ENCODE measurements at regions not wholly inside any gene's neighbourhood (a gene's known extent, or its start where the extent isn't known, plus 50 kb on each side); places are given as distances from the start of the nearest gene placed in this dataset.
A peak's percentile ranks its signal among the peaks of the same experiment; 100 is the strongest.

DNA sequence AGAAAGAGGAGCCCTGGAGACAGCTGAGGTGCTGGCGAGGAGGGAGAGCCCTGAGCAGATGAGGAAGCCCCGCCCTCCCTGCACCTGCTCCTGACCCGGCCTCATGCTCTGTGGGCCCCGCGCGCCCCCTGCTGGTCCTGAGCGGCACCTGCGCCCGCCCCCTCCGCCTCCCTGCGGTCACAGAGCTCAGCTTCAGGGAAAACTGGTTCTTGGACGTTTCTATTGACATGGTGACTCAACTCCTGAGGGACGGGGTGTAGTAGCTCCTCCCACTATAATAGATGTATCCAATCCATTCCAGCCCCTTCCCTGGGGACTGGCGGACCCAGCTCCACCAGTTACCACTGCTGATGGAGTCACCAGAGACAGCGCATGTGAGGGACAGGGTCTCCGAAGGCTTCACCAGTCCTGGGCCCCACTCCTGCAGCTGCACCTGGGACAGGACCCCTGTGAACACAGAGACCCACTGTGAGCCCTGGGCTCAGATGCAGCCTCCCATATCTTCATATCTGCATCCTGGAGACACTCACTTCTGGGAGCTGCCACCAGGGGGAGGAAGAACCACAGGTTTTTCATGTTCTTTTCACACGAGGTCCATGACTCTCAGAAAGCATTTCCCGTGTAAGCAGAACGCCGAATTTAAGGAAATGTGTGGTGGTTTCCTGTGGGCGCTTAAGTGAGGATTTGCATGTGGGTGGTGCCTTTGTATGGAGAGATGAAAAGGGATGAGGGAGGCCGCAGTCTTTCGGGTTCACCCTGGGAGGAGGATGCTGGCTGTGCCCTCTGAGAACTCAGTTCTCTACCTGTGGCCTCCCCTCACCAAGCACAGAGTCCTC lies 1346.4 kb downstream of the TMEM121 start (continued):
- TF ChIP-seq, protein P1, sequence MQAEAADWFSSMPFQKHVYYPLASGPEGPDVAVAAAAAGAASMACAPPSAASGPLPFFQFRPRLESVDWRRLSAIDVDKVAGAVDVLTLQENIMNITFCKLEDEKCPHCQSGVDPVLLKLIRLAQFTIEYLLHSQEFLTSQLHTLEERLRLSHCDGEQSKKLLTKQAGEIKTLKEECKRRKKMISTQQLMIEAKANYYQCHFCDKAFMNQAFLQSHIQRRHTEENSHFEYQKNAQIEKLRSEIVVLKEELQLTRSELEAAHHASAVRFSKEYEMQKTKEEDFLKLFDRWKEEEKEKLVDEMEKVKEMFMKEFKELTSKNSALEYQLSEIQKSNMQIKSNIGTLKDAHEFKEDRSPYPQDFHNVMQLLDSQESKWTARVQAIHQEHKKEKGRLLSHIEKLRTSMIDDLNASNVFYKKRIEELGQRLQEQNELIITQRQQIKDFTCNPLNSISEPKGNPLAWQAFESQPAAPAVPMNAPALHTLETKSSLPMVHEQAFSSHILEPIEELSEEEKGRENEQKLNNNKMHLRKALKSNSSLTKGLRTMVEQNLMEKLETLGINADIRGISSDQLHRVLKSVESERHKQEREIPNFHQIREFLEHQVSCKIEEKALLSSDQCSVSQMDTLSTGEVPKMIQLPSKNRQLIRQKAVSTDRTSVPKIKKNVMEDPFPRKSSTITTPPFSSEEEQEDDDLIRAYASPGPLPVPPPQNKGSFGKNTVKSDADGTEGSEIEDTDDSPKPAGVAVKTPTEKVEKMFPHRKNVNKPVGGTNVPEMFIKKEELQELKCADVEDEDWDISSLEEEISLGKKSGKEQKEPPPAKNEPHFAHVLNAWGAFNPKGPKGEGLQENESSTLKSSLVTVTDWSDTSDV (CRISPR knock-in tag; IDR thresholded peaks at IDR 0.05), result no peak
- peak; percentile 66; the same call in 1 of the 2 replicates for TF ChIP-seq ZSCAN31 (CRISPR knock-in tag; IDR thresholded peaks at IDR 0.05; ENCODE audit: low read depth)
- peak; percentile 56; the same call in 1 of the 2 replicates for TF ChIP-seq KDM5B (CRISPR knock-in tag; IDR thresholded peaks at IDR 0.05; ENCODE audit: borderline replicate concordance)
- TF ChIP-seq SIN3A (IDR thresholded peaks at IDR 0.05; ENCODE audit: borderline replicate concordance, low read depth, low read length), result peak; percentile 25; the same call in 1 of the 2 replicates
- TF ChIP-seq, protein P2, sequence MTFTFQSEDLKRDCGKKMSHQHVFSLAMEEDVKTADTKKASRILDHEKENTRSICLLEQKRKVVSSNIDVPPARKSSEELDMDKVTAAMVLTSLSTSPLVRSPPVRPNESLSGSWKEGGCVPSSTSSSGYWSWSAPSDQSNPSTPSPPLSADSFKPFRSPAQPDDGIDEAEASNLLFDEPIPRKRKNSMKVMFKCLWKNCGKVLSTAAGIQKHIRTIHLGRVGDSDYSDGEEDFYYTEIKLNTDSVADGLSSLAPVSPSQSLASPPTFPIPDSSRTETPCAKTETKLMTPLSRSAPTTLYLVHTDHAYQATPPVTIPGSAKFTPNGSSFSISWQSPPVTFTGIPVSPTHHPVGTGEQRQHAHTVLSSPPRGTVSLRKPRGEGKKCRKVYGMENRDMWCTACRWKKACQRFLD (CRISPR knock-in tag; IDR thresholded peaks at IDR 0.05; ENCODE audit: borderline replicate concordance), result no peak
- TF ChIP-seq, protein P3, sequence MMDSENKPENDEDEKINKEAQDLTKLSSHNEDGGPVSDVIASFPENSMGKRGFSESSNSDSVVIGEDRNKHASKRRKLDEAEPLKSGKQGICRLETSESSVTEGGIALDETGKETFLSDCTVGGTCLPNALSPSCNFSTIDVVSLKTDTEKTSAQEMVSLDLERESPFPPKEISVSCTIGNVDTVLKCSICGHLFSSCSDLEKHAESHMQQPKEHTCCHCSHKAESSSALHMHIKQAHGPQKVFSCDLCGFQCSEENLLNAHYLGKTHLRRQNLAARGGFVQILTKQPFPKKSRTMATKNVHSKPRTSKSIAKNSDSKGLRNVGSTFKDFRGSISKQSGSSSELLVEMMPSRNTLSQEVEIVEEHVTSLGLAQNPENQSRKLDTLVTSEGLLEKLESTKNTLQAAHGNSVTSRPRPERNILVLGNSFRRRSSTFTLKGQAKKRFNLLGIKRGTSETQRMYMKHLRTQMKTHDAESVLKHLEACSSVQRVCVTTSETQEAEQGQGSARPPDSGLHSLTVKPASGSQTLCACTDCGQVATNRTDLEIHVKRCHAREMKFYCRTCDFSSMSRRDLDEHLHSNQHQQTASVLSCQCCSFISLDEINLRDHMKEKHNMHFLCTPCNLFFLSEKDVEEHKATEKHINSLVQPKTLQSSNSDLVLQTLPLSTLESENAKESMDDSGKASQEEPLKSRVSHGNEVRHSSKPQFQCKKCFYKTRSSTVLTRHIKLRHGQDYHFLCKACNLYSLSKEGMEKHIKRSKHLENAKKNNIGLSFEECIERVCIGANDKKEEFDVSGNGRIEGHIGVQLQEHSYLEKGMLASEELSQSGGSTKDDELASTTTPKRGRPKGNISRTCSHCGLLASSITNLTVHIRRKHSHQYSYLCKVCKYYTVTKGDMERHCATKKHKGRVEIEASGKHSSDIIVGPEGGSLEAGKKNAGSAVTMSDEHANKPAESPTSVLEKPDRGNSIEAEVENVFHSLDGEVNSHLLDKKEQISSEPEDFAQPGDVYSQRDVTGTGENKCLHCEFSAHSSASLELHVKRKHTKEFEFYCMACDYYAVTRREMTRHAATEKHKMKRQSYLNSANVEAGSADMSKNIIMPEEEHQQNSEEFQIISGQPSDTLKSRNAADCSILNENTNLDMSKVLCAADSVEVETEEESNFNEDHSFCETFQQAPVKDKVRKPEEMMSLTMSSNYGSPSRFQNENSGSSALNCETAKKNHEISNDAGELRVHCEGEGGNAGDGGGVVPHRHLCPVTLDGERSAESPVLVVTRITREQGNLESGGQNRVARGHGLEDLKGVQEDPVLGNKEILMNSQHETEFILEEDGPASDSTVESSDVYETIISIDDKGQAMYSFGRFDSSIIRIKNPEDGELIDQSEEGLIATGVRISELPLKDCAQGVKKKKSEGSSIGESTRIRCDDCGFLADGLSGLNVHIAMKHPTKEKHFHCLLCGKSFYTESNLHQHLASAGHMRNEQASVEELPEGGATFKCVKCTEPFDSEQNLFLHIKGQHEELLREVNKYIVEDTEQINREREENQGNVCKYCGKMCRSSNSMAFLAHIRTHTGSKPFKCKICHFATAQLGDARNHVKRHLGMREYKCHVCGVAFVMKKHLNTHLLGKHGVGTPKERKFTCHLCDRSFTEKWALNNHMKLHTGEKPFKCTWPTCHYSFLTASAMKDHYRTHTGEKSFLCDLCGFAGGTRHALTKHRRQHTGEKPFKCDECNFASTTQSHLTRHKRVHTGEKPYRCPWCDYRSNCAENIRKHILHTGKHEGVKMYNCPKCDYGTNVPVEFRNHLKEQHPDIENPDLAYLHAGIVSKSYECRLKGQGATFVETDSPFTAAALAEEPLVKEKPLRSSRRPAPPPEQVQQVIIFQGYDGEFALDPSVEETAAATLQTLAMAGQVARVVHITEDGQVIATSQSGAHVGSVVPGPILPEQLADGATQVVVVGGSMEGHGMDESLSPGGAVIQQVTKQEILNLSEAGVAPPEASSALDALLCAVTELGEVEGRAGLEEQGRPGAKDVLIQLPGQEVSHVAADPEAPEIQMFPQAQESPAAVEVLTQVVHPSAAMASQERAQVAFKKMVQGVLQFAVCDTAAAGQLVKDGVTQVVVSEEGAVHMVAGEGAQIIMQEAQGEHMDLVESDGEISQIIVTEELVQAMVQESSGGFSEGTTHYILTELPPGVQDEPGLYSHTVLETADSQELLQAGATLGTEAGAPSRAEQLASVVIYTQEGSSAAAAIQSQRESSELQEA (CRISPR knock-in tag; IDR thresholded peaks at IDR 0.05; ENCODE audit: not compliant biosample characterization), result no peak
- TF ChIP-seq ZNF292 (CRISPR knock-in tag; IDR thresholded peaks at IDR 0.05; ENCODE audit: borderline replicate concordance, low read depth), result no peak
- no peak for TF ChIP-seq NFYC (CRISPR knock-in tag; IDR thresholded peaks at IDR 0.05)
- TF ChIP-seq CBX2 (IDR thresholded peaks at IDR 0.05; ENCODE audit: low read depth, low read length), result no peak
- no peak for TF ChIP-seq CBX2 (CRISPR knock-in tag; IDR thresholded peaks at IDR 0.05; ENCODE audit: low read depth)
- no peak for TF ChIP-seq SOX13 (IDR thresholded peaks at IDR 0.05)
- no peak for TF ChIP-seq SOX13 (CRISPR knock-in tag; conservative IDR thresholded peaks at IDR 0.05 in 1 of 2, IDR thresholded peaks at IDR 0.05 in 1 of 2)
- TF ChIP-seq, protein P4, sequence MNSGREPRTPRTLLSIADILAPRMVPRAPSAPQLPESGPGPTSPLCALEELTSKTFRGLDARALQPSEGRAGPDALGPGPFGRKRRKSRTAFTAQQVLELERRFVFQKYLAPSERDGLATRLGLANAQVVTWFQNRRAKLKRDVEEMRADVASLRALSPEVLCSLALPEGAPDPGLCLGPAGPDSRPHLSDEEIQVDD (CRISPR knock-in tag; IDR thresholded peaks at IDR 0.05; ENCODE audit: borderline replicate concordance), result no peak
- no peak for TF ChIP-seq SNRNP70 (IDR thresholded peaks at IDR 0.05; ENCODE audit: low read depth, low read length)
- TF ChIP-seq SMARCC2 (IDR thresholded peaks at IDR 0.05), result no peak

Measured in HepG2 (cell line).